Kidney epithelial cell (primary cell): ENCODE measurements at regions not wholly inside any gene's neighbourhood (a gene's known extent, or its start where the extent isn't known, plus 50 kb on each side); places are given as distances from the start of the nearest gene placed in this dataset.

Source experiments
- DNase-seq: peaks from one replicate; pipeline ENCODE4 v3.0.0-alpha.2; 2010; ENCODE audit warnings: low read depth
- H3K27me3 ChIP-seq: 2 replicates; pipeline ENCODE4 v1.6.0; 2011; ENCODE audit warnings: low read length; ENCODE audit not compliant: control insufficient read depth, insufficient read depth
- H3K36me3 ChIP-seq: 2 replicates; pipeline ENCODE4 v1.5.1; 2011; ENCODE audit warnings: low read length; ENCODE audit not compliant: control insufficient read depth, insufficient read depth
- H3K4me3 ChIP-seq: 2 replicates; pipeline ENCODE4 v1.5.1; 2011; ENCODE audit warnings: low read depth, mild to moderate bottlenecking, control low read depth, low read length
- CTCF ChIP-seq: IDR thresholded peaks from 2 replicates; pipeline ENCODE4 v1.5.1; 2011; ENCODE audit warnings: mild to moderate bottlenecking, moderate library complexity, low read length, control low read depth, inconsistent platforms; ENCODE audit not compliant: insufficient read depth, poor library complexity, severe bottlenecking

- H3K27me3 ChIP-seq: no peaks in the 10 kb centered on the region
- DNase-seq: no peak
- H3K36me3 ChIP-seq: no peaks in the 10 kb centered on the region
- H3K4me3 ChIP-seq: no peak overlapping the region
- no peak for TF ChIP-seq CTCF
Observed at GRCh38 chr19:28936001-28936400, 276.9 kb downstream of the UQCRFS1 start.

- TF ChIP-seq CTCF: no peak
- no peak for DNase-seq
- H3K4me3 ChIP-seq: no peak overlapping the region
- no peaks in the 10 kb centered on the region for H3K36me3 ChIP-seq
- no peaks in the 10 kb centered on the region for H3K27me3 ChIP-seq
Observed at GRCh38 chr19:28934631-28935030, 278.3 kb downstream of the UQCRFS1 start.

- Histone ChIP-seq H3K36me3 (no peaks in the 10 kb centered on the region), H3K27me3 (no peaks in the 10 kb centered on the region), H3K4me3 (no peak overlapping the region)
- no peak for TF ChIP-seq CTCF
- DNase-seq: no peak
Observed at GRCh38 chr19:28933039-28933438, 279.9 kb downstream of the UQCRFS1 start.

- no peak for TF ChIP-seq CTCF
- no peaks in the 10 kb centered on the region for H3K27me3 ChIP-seq
- DNase-seq: no peak
Observed at GRCh38 chr19:28932446-28932845, 280.5 kb downstream of the UQCRFS1 start.

GRCh38 chr19:28929006-28929405, 283.9 kb downstream of the UQCRFS1 start:
- DNase-seq: no peak
- Histone ChIP-seq H3K36me3 (no peaks in the 10 kb centered on the region), H3K4me3 (no peak overlapping the region), H3K27me3 (no peaks in the 10 kb centered on the region)
- TF ChIP-seq CTCF: no peak

More at GRCh38 chr19:28932446-28932845, 280.5 kb downstream of the UQCRFS1 start:
- H3K36me3 ChIP-seq: no peaks in the 10 kb centered on the region
- H3K4me3 ChIP-seq: no peak overlapping the region

GRCh38 chr19:28927456-28927855, 285.5 kb downstream of the UQCRFS1 start:
- DNase-seq: no peak
- H3K36me3 ChIP-seq: no peaks in the 10 kb centered on the region
- no peaks in the 10 kb centered on the region for H3K27me3 ChIP-seq

More at GRCh38 chr19:28927456-28927855, 285.5 kb downstream of the UQCRFS1 start:
- no peak overlapping the region for H3K4me3 ChIP-seq
- TF ChIP-seq CTCF: no peak
